NCI-H2196 (cell line): ENCODE measurements at regions not wholly inside any gene's neighbourhood (a gene's known extent, or its start where the extent isn't known, plus 50 kb on each side); places are given as distances from the start of the nearest gene placed in this dataset.

Experiments
- DNase-seq: peaks from one replicate; lab custom pipeline; 2025; ENCODE audit not compliant: unreplicated experiment; lab: John Stamatoyannopoulos, UW

DNA sequence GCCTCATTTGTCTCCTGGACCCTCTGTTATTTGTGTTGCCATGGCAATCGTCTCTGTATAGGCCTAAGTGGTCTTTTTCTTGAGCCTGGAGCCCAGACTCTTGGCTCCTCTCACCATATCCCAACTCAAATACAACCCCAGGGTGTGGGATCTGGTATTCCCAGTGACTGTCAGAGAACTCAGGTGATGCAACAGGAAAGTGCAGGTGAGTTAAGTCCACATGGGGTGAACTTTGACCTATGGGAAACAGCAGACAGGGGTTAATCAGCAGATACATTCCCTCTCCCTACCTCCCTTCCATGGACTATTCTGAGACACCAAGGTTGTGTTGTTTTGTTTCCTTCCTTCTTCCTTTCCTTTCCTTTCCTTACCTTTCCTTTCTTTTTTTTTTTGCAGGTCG is 130.9 kb upstream of the RPS6KA3 start:
- no peak for DNase-seq

DNA sequence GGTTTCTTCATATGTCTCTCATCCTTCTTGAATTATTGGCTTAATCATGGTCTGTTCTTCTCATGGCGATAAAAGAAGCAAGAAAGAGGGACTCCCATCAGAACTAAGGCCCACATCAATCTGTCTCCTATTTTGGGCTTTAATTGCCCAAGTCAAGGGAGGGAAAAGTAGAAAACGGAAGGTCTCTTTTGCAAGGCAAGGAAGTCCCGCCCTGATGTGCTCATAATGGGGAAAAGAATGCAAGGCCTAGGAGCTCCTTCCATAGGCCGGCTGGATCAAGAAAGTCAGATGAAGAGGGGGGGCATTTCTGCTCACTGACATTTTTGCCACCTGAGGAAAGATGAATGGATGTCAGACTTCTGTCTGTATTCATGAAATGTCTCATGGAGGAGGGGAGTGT is 127.7 kb upstream of the RPS6KA3 start:
- DNase-seq: no peak

DNA sequence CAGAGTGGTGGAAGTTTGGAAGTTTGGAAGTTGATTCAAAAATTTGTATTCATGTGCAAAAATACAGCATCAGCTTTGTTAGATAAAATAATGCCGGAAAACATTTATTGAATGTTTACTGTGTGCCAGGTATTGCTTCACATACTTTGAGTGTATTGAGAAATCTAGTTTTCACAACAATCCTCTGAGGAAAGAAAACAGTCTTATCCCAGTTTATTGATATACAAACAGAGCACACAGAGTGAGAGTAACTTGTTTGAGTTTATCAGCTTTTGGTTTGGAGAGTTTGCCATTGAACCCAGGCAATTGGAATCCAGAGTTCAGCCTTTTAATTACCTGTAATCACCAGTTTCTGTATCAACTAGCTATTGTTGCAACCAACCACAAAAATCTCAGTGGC is 127.2 kb upstream of the RPS6KA3 start:
- DNase-seq: no peak

DNA sequence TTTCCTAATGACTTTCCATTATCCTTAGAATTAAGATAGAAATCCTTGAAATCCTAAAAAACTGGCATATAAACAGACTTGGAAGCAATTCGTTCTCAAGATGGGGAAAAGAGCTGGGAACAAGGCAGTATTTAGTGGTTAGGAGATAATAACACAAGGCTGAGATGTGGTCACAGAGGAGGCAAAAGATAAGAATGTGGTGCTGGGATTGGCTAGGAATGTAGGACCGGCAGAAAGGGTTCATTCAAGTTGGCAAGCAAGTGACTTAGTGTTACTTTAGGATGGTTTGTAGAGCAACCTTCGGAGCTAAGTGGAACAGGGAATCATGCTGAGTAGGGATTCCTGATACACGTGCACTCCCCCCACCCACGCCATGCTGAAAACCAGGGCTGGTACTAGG is 121.9 kb upstream of the RPS6KA3 start:
- DNase-seq: no peak

DNA sequence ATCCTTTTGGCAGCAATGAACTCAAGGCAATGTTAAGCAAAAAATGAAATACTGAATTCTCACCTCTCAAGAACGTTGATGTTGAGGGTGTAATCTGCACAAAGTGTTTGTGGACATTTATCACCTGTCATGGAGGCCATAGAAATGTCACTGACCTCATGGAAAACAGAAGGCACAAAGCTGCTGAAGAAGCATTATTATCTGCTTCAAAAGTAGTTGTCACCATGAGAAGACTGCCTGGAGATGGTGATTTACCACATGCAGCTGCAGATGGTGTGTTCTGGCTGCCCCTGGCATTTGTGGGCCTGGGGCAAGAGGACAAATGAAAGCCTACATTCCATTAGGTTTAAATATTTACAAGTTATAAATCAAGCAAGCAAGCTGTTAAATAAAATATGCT is 116.8 kb upstream of the RPS6KA3 start:
- no peak for DNase-seq

DNA sequence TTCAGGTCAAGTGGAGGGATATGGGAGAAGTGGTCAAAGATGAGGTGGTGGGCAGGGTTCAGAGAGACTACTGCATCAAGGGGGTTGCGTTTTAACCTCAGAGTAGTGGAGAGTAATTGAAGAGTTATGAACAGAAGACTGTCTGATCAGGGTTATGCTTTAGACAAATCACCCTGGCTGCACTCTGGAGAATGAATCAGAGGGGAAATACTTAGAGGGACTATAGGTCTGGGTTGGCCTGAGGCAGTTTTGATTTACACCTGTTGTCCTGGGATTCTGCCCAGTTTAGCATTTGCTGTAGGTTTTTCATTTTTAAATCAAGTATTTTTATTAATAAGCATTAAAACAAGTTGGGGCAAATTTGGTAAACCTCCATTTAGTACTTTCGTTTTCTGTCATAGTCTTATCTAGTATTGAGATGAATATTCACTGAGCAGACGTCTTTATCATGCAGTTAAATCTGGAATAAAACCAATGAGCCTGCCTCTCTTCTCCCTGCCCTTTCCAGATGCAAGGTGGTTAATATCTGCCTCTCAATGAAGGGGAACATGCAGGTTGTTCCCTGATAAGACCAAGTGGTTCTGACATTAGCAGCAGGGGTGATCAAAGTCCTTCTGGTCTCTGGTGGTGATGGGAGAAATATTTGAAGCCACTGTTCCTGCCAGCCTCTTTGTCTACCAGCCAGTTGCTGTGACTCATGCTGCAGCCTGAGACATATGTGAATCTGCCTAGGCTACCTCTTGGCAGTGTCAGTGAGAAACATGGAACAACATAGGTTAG is 116.0 kb upstream of the RPS6KA3 start:
- DNase-seq: peak; percentile 11

- no peak for DNase-seq
Measured at GRCh38 chrX:20382082-20382481, 115.4 kb upstream of the RPS6KA3 start.

DNA sequence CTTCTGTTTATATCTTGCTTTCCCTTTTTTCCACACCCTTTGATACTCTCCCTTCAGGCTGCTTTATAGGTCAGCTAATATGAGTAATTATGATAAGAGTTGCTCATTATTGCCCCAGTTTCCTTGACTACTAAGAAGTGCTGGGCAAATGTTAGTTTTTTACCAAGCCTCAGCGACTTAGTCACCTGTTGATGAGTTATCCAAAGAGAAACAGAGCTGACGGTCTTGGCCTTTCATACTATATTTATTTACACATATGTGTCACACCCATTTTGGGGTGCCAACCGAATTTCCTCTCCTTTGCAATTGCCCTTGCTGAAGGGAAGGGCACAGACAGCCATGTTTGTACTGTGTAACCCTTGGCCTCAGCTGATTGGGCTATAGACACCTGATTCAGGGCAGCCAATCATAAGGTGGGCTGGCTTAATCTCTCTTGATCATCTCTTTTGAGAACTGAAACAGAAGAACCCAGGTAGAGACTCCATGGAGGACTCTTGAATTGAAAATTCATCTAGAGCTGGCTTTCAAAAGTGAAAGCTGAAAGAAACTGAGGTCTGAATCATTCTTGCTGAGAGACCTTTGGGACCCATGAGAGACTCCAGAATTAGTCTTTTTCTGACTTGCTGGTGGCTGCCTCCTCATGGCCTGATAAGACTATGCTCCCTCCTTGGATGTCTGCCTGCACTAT is 111.7 kb upstream of the RPS6KA3 start:
- peak; percentile 26 for DNase-seq

- no peak for DNase-seq
Measured at GRCh38 chrX:20374900-20375438, 108.3 kb upstream of the RPS6KA3 start.

DNA sequence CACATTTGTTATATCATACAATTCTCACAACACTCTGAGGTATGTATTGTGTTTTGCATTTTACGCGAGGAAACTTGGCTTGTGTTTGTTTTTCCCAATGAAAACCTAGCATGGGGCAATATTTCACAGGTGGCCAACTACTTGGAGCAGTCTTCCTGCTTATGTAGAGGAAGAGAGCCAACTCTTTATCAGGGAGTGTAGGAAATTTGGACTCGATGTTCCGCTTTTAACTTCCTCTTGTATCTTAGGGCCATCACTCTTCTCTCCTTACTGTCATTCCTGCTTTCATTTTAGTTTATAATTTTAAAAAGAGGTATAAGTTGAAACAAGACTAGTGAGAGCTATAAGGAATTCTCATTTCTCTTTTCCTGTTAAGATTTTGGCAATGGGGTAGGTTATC is 107.7 kb upstream of the RPS6KA3 start:
- DNase-seq: no peak

- no peak for DNase-seq
Measured at GRCh38 chrX:20373063-20373462, 106.4 kb upstream of the RPS6KA3 start.

- DNase-seq: no peak
Measured at GRCh38 chrX:20372533-20372932, 105.8 kb upstream of the RPS6KA3 start.

DNA sequence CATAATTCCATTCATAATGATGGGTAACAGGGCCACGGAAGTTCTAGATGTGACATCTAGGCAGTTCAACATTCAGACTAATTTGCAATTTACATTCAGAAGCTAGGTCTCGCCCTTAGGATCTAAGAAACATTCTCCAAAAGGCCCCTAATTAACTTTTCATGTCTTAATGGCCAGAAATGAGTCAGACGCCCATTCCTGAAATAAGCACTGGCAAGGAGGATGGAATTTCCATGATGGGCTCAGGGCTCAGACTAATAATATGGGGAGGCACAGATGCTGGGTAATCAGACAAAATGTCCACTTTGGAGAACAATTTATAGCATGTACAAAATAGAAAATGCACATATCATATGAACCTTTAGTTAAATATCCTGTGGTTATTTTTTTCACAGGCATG is 102.8 kb upstream of the RPS6KA3 start:
- DNase-seq: no peak

- no peak for DNase-seq
Measured at GRCh38 chrX:20364238-20364637, 97.5 kb upstream of the RPS6KA3 start.

GRCh38 chrX:20363275-20363674 is 96.6 kb upstream of the RPS6KA3 start:
- no peak for DNase-seq

GRCh38 chrX:20362268-20363267 is 95.9 kb upstream of the RPS6KA3 start:
- DNase-seq: peak; percentile 69

GRCh38 chrX:20361890-20362262 is 95.2 kb upstream of the RPS6KA3 start:
- no peak for DNase-seq

- no peak for DNase-seq
Measured at GRCh38 chrX:20361081-20361889, 94.6 kb upstream of the RPS6KA3 start.

DNA sequence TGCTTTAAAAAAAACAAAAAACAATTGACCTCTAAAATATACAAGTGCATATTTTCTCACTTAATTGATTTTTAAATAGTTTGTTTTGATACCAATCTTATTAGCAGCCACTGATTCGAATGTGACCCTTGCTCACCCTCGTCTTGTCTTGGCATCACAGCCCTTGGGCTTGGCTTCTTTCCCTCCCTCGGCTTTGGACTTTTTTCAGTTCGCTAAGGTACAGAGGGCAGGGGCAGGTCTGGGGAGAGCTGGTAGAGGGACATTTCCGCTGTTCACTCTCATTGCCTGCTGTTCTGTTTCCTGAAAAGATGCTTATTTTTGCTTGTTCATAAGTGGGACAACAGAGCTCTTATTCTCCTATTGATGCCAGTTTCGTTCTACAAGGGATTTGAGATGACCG is 88.5 kb upstream of the RPS6KA3 start:
- no peak for DNase-seq

DNA sequence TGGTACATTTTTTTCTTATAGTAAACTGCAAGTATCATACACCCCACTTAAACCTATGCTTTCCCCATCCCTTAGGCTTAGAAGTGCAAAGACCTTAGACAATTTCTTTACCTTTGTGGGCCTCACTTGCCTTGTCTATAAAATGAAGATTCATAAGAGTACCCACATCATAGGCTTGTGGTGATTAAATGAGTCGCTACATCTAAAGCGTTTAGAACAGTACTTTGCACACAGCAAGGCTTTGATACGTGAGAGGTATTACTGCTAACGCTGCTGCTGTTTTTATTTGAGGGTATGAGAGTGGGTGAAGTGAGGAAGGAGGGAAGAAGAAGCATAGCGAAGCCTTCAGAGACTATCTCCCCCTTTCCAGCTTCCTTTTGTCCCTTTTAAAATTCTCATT is 87.8 kb upstream of the RPS6KA3 start:
- no peak for DNase-seq
